Endothelial cell of umbilical vein (primary cell): ENCODE measurements at regions not wholly inside any gene's neighbourhood (a gene's known extent, or its start where the extent isn't known, plus 50 kb on each side); places are given as distances from the start of the nearest gene placed in this dataset.

ENCODE experiments used
- BruUV-seq: library from RNA; stranded (reverse); fragments of 400-500 nt; replicated peaks from 2 replicates; lab custom pipeline; 2021; lab: Mats Ljungman, UMichigan
- CTCF ChIA-PET: fragments of 300-600, 350-600 bp; sonication (Branson Sonifier 250); formaldehyde crosslinking; loops from one replicate; lab custom pipeline; 2021; ENCODE audit warnings: antibody characterized with exemption, inconsistent platforms; lab: Charles Lee
- POLR2A ChIA-PET: fragments of 300-600, 350-600 bp; sonication (Branson Sonifier 250); formaldehyde crosslinking; loops from one replicate; lab custom pipeline; 2021; ENCODE audit warnings: antibody characterized with exemption, inconsistent platforms; lab: Charles Lee
- DNase-seq: peaks from one replicate; pipeline ENCODE4 v3.0.0-alpha.2; 2011; ENCODE audit warnings: low read depth, low spot score
- FAIRE-seq: peaks from 2 replicates; lab custom pipeline; 2011; peaks lifted over from hg19 to GRCh38; lab: Jason Lieb, UNC
- H2AFZ ChIP-seq: 2 replicates; pipeline ENCODE4 v1.6.0; 2012; ENCODE audit warnings: low read depth, low read length, control low read depth, inconsistent platforms
- H3K27ac ChIP-seq: 2 replicates; pipeline ENCODE4 v1.5.1; 2011; ENCODE audit warnings: low read depth, mild to moderate bottlenecking, control low read depth, low read length, moderate library complexity; ENCODE audit not compliant: insufficient read depth
- H3K27me3 ChIP-seq, 2 experiments: 2 replicates each; pipeline versions ENCODE4 v1.6.0 to v1.6.1; 2011; ENCODE audit warnings: low read length in 2 of 2, mixed read lengths in 1 of 2; ENCODE audit not compliant: control insufficient read depth in 2 of 2, insufficient read depth in 2 of 2
- H3K36me3 ChIP-seq, 2 experiments: 2 replicates in 1 of 2; 3 replicates in 1 of 2; pipeline ENCODE4 v1.5.1; 2011; ENCODE audit warnings: low read length in 2 of 2, mild to moderate bottlenecking in 1 of 2, moderate library complexity in 1 of 2; ENCODE audit not compliant: control insufficient read depth in 2 of 2, insufficient read depth in 2 of 2; ENCODE audit errors: extremely low read depth in 1 of 2
- H3K4me1 ChIP-seq: 3 replicates; pipeline ENCODE4 v1.5.1; 2011; ENCODE audit warnings: mild to moderate bottlenecking, low read length; ENCODE audit not compliant: control insufficient read depth, insufficient read depth; ENCODE audit errors: extremely low read depth
- H3K4me2 ChIP-seq: 2 replicates; pipeline ENCODE4 v1.6.1; 2011; ENCODE audit warnings: low read length, control low read depth, mixed read lengths; ENCODE audit not compliant: insufficient read depth
- H3K4me3 ChIP-seq, 3 experiments: fragments of 200-600 bp in 1 of 3; sonication (generic), shearing (Covaris generic) in 1 of 3; replicated peaks in 1 of 3; 2 replicates each; pipeline ENCODE4 v1.5.1; 2011 to 2016; ENCODE audit warnings: control low read depth in 3 of 3, low read length in 3 of 3, mild to moderate bottlenecking in 2 of 3, inconsistent platforms in 1 of 3, low read depth in 1 of 3, moderate library complexity in 1 of 3; ENCODE audit not compliant: insufficient read depth in 1 of 3
- H3K79me2 ChIP-seq: 2 replicates; pipeline ENCODE4 v1.6.0; 2012; ENCODE audit warnings: low read length, inconsistent platforms; ENCODE audit not compliant: control insufficient read depth, insufficient read depth
- H3K9ac ChIP-seq: replicated peaks from 2 replicates; pipeline ENCODE3; 2011; ENCODE audit warnings: low read length, control low read depth; ENCODE audit not compliant: insufficient read depth; ENCODE audit errors: extremely low read depth
- H3K9me1 ChIP-seq: replicated peaks from 3 replicates; pipeline ENCODE4 v1.6.0; 2011; ENCODE audit warnings: mild to moderate bottlenecking, low read length; ENCODE audit not compliant: control insufficient read depth, insufficient read depth; ENCODE audit errors: extremely low read depth
- H3K9me3 ChIP-seq: replicated peaks from 2 replicates; pipeline ENCODE4 v1.5.1; 2012; ENCODE audit warnings: low read length, inconsistent platforms; ENCODE audit not compliant: control insufficient read depth, insufficient read depth
- H4K20me1 ChIP-seq: replicated peaks from 2 replicates; pipeline ENCODE3; 2011; ENCODE audit warnings: mild to moderate bottlenecking, low read length; ENCODE audit not compliant: control insufficient read depth, insufficient read depth; ENCODE audit errors: extremely low read depth
- EZH2 ChIP-seq: IDR thresholded peaks from 2 replicates; pipeline ENCODE4 v1.6.1; 2012; ENCODE audit warnings: borderline replicate concordance, low read depth, mild to moderate bottlenecking, moderate library complexity, low read length, inconsistent platforms; ENCODE audit not compliant: severe bottlenecking
- FOS ChIP-seq: IDR thresholded peaks from 2 replicates; pipeline ENCODE4 v1.6.1; 2011; ENCODE audit warnings: mild to moderate bottlenecking, low read length, moderate library complexity, borderline replicate concordance; ENCODE audit not compliant: insufficient read depth
- GATA2 ChIP-seq: IDR thresholded peaks from 2 replicates; pipeline ENCODE4 v1.7.0; 2011; ENCODE audit warnings: low read depth, mild to moderate bottlenecking, moderate library complexity, mixed read lengths, low read length; ENCODE audit not compliant: insufficient read length, insufficient read depth
- JUN ChIP-seq: IDR thresholded peaks from 2 replicates; pipeline ENCODE4 v1.6.1; 2011; ENCODE audit warnings: borderline replicate concordance, low read depth; ENCODE audit not compliant: insufficient read length, insufficient read depth
- MYC ChIP-seq: IDR thresholded peaks from one replicate; pipeline ENCODE4 v1.6.1; 2011; ENCODE audit warnings: mild to moderate bottlenecking, low read depth, low read length
- POLR2A ChIP-seq: IDR thresholded peaks from 2 replicates; pipeline ENCODE4 v1.6.1; 2012; ENCODE audit warnings: low read depth, mild to moderate bottlenecking, control low read depth, low read length
- POLR2AphosphoS5 ChIP-seq: IDR thresholded peaks from 2 replicates; pipeline ENCODE4 v1.6.1; 2012; ENCODE audit warnings: low read depth, mild to moderate bottlenecking, control low read depth, low read length, moderate library complexity; ENCODE audit not compliant: insufficient read depth
- dilution Hi-C: fragments of 300-500 bp; cut with MboI; formaldehyde crosslinking; loops from one replicate; pipeline ENCODE4 v1.15.0; 2019; ENCODE audit warnings: low sequenced_read_pairs; ENCODE audit not compliant: extremely low pct_ligation_motif_present
- intact Hi-C: fragments of 100-400 bp; cut with micrococcal nuclease; formaldehyde crosslinking; loops from one replicate; pipeline ENCODE4 v1.10.0; 2022
- TF ChIP-seq, protein P1 (sequence below): IDR thresholded peaks from 2 replicates; pipeline ENCODE4 v1.6.1; 2011; ENCODE audit not compliant: insufficient read depth, insufficient read length
- TF ChIP-seq, protein P2 (sequence below), 2 donors: IDR thresholded peaks; 1 replicate in 1 of 2; 2 replicates in 1 of 2; pipeline ENCODE4 v1.5.1; 2011; ENCODE audit warnings: low read length in 2 of 2, mild to moderate bottlenecking in 2 of 2, moderate library complexity in 2 of 2, control low read depth in 1 of 2, inconsistent platforms in 1 of 2, low read depth in 1 of 2; ENCODE audit not compliant: insufficient read depth in 1 of 2; ENCODE audit errors: extremely low read depth in 1 of 2

DNA sequence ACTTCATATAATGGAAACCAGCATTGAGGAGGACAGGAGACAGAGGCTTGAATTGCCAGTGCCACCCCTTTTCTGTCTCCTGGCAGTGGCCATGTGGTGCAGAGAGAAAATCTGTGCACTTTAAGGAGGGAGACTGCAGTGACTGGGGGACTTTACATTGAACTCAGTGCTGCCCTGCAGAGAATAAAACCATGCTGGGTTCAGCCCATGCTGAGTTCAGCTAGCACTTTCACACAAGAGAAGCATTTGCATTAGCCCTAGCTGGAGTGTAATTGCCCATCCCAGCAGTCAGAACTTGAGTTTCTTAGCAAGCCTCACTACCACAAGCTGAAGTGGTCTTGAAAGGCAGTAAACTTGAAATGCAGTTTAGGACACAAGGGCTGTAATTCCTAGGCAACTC is 677.5 kb downstream of the ZPLD1 start:
- ChIA-PET CTCF (no interaction called here), POLR2A (no interaction called here)
- Histone ChIP-seq H4K20me1 (no peaks in the 10 kb centered on the region), H3K9me3 (peaks cover 2% of the 10 kb centered on the region), H3K79me2 (no peaks in the 10 kb centered on the region), H3K4me3 (no peak overlapping the region), H3K27me3 (no peaks in the 10 kb centered on the region), H3K4me1 (no peaks in the 10 kb centered on the region), H3K9me1 (no peaks in the 10 kb centered on the region), H3K9ac (no peak overlapping the region), H3K36me3 (no peaks in the 10 kb centered on the region), H2AFZ (no peak overlapping the region), H3K4me2 (no peak overlapping the region), H3K27ac (no peak overlapping the region)
- dilution Hi-C loops (no loop called here), intact Hi-C loops (no loop called here)
- FAIRE-seq = no peak
- BruUV-seq = no TSS peak
- DNase-seq = no peak
- TF ChIP-seq GATA2 (no peak), POLR2A (no peak), MYC (no peak), FOS (no peak), JUN (no peak)
- TF ChIP-seq, protein P1, sequence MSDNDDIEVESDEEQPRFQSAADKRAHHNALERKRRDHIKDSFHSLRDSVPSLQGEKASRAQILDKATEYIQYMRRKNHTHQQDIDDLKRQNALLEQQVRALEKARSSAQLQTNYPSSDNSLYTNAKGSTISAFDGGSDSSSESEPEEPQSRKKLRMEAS = no peak
- TF ChIP-seq, protein P2, sequence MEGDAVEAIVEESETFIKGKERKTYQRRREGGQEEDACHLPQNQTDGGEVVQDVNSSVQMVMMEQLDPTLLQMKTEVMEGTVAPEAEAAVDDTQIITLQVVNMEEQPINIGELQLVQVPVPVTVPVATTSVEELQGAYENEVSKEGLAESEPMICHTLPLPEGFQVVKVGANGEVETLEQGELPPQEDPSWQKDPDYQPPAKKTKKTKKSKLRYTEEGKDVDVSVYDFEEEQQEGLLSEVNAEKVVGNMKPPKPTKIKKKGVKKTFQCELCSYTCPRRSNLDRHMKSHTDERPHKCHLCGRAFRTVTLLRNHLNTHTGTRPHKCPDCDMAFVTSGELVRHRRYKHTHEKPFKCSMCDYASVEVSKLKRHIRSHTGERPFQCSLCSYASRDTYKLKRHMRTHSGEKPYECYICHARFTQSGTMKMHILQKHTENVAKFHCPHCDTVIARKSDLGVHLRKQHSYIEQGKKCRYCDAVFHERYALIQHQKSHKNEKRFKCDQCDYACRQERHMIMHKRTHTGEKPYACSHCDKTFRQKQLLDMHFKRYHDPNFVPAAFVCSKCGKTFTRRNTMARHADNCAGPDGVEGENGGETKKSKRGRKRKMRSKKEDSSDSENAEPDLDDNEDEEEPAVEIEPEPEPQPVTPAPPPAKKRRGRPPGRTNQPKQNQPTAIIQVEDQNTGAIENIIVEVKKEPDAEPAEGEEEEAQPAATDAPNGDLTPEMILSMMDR (IDR thresholded peaks at IDR 0.05; ENCODE audit: extremely low read depth in 1 of 2, insufficient read depth in 1 of 2, low read depth in 1 of 2, low read length in 2 of 2) = no peak

DNA sequence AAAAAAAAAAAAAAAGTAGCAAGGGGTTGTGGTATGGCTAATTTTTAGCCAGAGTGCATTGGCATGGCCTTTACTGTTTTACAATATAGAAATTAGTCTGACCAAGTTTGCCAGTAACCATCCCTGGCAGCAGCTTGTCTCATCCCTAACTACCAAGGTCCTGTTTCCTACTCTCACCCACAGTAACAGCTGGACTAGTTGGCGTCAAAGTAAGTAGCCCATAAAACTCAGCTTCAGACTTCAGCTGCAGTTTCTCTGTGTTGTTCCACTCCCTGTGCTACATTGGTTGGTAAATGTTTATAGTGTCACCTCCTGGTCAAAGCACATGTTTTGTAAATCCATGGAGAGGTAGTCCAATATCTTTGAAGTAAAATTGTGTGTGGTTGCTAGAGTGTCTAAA is 691.3 kb downstream of the ZPLD1 start:
- BruUV-seq = no TSS peak
- H3K9ac ChIP-seq = no peak overlapping the region
- H2AFZ ChIP-seq = no peak overlapping the region
- H3K4me1 ChIP-seq = no peaks in the 10 kb centered on the region
- intact Hi-C loops = no loop called here
- FAIRE-seq = no peak
- DNase-seq = no peak
- H3K79me2 ChIP-seq = no peaks in the 10 kb centered on the region
- no peaks in the 10 kb centered on the region for H4K20me1 ChIP-seq
- no peaks in the 10 kb centered on the region for H3K9me3 ChIP-seq
- H3K9me1 ChIP-seq = no peaks in the 10 kb centered on the region
- ChIA-PET POLR2A (no interaction called here), CTCF (no interaction called here)
- dilution Hi-C loops = no loop called here
- no peak overlapping the region for H3K4me2 ChIP-seq
- no peaks in the 10 kb centered on the region for H3K36me3 ChIP-seq
- H3K27me3 ChIP-seq = no peaks in the 10 kb centered on the region
- no peak overlapping the region for H3K4me3 ChIP-seq
- TF ChIP-seq, protein P2 (IDR thresholded peaks at IDR 0.05; ENCODE audit: extremely low read depth in 1 of 2, insufficient read depth in 1 of 2, low read depth in 1 of 2, low read length in 2 of 2) = no peak
- TF ChIP-seq EZH2 (no peak), JUN (no peak), FOS (no peak), GATA2 (no peak), MYC (no peak), POLR2AphosphoS5 (no peak), POLR2A (no peak)
- TF ChIP-seq, protein P1 = no peak
- H3K27ac ChIP-seq = no peak overlapping the region
